ENCODE measurements at regions not wholly inside any gene's neighbourhood (a gene's known extent, or its start where the extent isn't known, plus 50 kb on each side); places are given as distances from the start of the nearest gene placed in this dataset.
"Not testable (repeated sequence)": the region's sequence is repeated elsewhere in the genome, so short reads cannot be mapped to it uniquely, and the experiment has no call there.

- TF ChIP-seq CTCF, POLR2A (IDR thresholded peaks at IDR 0.05): not testable (repeated sequence)
These were observed 722.6 kb downstream of the BRINP3 start for GRCh38 chr1:189755100-189755499.

Data from esophagus squamous epithelium (tissue), 4 donors.